Dermis microvascular lymphatic vessel endothelial cell (primary cell): ENCODE measurements at regions not wholly inside any gene's neighbourhood (a gene's known extent, or its start where the extent isn't known, plus 50 kb on each side); places are given as distances from the start of the nearest gene placed in this dataset.

Experiments
- DNase-seq, 2 donors: peaks; one replicate each; pipeline versions ENCODE4 v3.0.0 to v3.0.0-alpha.2; 2010; ENCODE audit warnings: low read depth in 2 of 2

DNA sequence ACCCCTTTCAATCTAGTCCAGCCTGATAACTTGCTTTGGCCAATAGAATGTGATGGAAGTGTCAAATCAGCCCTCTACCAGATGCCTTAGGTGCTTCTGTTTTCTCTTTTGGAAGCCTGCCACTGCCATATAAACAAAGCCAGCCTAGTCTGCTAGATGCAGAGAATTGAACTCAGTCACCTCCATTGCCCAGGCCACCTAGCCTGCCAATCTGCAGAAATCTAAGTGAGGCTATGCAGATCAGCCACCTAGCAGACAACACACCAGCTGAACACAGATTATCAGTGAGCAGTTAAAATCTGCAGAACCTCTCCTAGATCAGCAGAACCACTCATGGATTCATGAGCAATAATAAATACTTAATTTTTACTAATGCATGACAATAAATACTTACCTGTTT is 1108.2 kb downstream of the PCDH18 start:
- no peak for DNase-seq

DNA sequence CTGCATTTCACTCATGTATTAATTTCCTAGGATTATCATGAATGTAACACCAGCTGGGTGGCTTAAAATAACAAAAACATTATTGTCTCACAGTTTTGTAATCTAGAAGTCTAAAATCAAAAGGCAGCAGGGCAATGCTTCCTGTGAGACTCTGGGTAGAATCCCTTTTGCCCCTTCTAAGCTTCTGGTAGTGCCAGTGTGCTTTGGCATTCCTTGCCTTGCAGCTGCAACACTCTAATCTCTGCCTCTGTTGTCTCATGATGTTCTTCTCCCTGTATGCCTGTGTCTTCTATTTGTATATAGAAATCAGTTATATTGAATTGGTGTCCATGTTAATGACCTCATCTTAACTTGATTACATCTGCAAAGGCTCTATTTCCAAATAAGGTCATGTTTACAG is 1117.3 kb downstream of the PCDH18 start:
- DNase-seq = peak in 1 of 2 donors; percentile 54

DNA sequence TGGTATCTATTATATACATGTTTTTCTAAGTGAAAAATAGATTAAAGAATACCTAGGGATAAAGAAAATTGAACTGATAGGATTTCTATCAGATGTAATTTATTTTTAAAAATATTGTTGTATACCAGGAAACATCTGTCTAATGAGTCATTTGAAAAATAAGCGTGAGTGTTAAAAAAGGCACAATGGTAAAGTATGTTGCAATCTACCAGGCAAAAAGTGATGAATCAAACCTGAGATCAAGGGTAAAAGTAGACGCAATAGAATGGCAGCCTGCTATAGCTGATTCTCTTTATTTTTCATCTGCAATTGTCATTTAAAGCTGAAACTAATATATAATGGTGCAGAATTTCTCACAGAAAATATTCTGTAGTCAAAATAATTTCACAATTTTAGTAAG is 1119.6 kb downstream of the PCDH18 start:
- DNase-seq = peak; percentile 75 to 85

DNA sequence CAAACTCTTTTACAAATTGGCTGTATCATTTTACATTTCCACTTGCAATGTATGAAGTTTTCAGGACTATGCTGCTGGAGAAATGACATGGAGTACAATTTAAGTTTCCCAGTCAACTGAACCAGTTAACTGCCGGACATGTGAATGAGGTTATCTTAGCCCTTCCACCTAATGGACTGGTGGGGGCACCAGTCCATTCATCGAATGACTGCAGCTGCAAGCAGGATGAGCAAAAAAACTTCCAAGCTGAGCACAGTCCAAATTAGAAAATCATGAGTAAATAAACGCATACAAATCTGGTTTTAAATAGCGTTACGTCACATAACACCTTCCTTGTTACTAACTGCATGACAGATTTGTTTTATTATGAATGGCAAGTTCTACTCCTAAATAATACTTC is 1131.5 kb downstream of the PCDH18 start:
- DNase-seq = peak in 1 of 2 donors; percentile 29

DNA sequence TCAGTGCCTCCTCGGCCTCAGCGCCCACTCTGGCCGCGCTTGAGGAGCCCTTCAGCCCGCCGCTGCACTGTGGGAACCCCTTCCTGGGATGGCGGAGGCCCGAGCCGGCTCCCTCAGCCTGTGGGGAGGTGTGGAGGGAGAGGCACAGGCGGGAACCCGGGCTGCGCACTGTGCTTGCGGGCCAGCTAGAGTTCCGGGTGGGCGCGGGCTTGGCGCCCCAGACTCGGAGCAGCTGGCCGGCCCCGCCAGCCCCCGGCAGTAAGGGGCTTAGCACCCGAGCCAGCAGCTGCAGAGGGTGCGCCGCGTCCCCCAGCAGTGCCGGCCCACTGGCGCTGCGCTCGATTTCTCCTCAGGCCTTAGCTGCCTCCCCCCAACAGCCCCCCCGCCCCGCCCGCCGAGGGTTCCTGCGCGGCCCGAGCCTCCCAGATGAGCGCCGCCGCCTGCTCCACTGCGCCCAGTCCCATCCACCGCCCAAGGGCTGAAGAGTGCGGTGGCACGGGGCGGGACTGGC is 1137.0 kb downstream of the PCDH18 start:
- peak in 1 of 2 donors; percentile 15 for DNase-seq

DNA sequence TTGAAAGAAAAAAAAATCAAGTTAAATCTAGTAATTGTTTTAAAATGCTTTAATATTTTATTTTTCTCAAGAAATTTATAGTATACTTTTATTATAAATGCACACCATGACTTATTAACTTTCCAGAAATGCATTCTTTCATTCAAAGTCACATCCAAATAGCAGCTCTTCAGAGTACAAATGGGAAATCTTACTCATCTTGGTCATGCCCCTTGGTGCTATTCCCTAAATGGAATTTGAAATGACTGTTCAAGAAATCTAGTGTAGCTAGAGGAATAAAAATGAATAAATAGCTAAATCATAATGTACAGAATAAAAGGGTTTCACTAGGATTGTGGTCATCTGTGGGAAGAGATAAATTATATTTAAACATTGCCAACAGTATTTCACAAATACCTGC is 1139.7 kb downstream of the PCDH18 start:
- peak in 1 of 2 donors; percentile 47 for DNase-seq

DNA sequence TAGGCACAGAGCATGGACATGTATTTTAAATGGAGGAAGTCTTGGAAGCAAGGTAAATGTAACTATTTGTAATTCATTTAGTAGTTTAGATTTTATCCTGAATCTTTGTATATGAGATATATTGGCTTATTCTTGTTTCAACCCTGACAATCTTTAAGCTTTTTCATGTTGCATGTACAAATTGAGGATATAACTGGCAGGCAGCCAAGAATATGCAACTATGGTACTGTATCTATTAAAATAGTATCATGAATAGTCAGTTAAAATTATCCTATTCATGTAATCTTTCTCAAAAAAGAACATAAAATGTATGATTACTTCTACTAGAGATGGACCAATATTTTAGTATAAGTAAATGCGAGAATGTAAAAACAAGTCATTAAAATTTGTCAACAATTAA is 1141.5 kb downstream of the PCDH18 start:
- peak in 1 of 2 donors; percentile 20 for DNase-seq

DNA sequence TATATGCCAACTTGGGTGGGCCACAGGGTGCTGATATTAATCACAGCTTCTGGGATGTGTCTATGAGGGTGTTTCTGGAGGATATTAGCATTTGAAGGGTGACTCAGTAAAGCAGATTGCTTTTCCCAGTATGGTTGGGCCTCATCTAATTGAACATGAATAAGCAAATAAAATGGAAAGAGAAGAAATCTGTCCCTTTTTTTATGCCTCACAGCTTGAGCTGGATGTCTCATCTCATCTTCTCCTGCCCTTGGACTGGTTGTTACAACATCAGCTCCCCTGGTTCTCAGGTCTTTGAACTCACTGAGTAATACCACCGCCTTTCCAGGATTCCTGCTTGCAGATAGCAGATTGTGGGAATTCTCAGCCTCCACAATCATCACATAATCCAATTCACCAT is 1149.2 kb downstream of the PCDH18 start:
- no peak for DNase-seq

DNA sequence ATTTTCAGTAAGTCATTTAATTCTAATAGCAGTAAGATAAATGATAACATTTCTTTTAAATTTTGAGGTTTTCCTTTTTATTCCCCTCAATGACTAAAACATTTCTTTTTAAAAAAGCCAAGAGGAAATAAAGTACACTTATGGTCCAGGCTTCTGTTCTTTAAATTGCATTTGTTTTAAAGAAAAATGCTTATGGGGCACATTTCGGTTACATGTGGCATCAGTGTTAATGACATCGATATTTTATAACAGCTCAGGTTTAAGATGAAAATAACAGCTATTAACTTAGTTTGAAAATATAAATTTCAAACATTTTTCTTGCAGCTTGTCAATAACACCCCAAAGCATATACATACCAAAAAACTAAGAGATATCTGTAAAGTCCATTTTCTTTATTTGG is 1161.1 kb downstream of the PCDH18 start:
- no peak for DNase-seq

DNA sequence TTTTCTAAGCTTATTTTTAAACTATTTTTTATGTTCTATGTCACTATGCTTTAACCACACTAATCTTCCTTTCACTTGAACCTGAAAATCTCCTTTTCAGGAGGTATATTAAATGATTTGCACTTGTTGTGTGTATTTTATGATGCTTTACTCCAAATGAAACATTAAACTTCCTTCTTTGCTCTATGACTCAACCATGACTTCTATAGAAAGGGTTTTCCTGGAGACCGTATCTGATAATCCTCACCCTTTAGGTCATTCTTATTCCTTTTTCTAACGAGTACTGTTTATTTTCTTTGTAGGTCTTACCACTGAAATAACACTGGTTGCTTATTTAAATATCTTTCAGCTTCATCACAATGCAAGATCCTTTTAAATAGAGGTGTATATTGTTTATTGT is 1163.2 kb downstream of the PCDH18 start:
- DNase-seq = peak in 1 of 2 donors; percentile 89

DNA sequence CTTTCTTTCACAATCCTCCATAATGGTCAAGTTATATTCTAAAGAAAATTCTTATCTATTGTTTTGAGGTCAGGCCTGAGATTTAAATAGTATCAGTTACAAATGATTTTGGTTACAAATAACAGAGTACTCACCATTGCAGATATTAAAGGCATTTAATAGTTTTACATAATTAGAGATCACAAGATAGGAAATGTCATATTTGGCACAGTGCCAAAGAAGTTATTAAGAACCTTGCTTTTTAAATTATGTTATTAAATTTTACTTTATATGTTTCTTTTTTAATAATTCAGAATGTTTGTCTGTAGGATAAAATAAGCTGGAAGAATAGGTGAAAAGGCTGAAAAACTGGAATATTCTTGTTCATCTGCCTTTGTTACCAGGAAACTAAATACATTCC is 1174.7 kb downstream of the PCDH18 start:
- DNase-seq = no peak

DNA sequence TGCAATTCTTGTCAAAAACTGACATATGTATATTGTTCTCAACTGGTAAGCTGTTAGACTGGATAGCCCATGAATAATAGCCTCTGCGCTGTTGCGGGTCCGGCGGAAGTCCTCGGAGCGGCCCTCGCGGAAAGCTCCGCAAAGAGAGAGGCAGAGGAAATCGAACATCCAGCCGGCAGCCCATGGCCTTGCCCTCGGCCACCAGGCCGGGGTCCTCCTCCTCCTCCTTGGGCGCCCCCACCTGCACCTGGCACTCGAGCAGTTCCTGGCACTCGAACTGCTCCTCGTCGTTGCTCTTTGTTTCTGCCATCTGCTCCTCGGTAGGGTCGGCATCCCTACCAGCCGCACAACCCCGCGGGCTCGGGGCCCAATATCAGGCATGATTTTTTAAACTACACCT is 1176.3 kb downstream of the PCDH18 start:
- no peak for DNase-seq

DNA sequence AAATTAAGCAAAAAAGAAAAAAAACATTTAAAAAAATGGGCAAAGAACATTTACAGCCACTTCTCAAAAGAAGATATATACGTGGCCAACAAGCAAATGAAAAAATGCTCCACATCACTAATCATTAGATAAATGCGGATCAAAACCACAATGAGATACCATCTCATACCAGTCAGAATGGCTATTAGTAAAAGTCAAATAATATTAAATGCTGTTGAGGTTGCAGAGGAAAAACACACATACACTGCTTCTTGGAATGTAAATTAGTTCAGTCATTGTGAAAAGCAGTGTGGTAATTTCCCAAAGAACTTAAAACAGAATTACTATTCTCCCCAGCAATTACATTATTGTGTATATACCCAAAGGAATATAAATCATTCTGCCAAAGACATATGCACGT is 1189.0 kb downstream of the PCDH18 start:
- DNase-seq = no peak

DNA sequence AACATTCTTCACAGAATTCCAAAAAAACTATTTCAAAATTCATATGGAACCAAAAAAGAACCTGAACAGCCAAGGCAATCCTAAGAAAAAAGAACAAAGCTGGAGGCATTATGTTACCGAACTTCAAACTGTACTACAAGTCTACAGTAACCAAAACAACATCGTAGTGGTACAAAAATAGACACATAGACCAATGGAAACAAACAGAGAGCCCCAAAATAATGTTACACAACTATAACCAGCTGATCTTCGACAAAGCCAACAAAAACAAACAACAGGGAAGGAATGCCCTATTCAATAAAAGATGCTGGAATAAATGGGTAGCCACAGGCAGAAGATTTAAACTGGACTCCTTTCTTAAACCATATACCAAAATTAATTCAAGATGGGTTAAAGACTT is 1189.6 kb downstream of the PCDH18 start:
- DNase-seq = no peak

DNA sequence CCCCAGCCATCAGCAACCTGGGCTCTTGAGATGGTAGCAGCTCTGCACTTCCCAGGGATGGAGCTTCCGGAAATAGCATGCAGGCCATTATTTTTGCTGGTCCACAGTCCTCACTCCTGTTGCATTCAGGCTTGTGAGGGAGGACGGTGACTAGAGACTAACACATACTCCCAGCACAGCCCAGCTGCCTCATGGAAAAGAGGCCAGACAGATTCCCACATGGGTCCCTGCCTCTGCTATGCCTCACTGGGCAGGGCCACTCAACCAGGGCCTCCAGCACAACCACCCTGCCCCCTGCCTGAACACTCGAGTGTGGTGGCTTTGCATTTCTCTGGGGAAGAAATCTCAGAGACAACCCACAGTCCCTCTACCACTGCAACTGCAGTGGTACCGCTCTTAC is 1195.1 kb downstream of the PCDH18 start:
- no peak for DNase-seq

DNA sequence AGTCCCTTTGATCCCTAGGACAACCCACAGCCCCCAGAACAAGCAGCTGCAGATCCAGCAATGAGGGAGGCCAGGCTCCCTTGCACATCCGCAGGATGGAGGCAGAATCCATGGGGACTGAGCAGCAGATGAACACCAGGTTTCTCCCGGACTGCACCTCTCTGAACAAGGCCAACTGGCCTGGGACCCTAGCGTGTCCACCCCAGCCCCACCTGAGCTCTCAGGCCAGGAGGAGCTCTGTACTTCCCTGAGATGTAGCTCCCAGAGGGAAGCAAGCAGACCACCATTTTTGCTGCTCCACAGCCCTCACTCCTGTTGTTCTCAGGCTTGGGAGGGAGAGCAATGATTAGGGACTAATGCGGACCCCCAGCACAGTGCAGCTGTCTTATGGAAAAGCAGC is 1195.8 kb downstream of the PCDH18 start:
- DNase-seq = no peak

DNA sequence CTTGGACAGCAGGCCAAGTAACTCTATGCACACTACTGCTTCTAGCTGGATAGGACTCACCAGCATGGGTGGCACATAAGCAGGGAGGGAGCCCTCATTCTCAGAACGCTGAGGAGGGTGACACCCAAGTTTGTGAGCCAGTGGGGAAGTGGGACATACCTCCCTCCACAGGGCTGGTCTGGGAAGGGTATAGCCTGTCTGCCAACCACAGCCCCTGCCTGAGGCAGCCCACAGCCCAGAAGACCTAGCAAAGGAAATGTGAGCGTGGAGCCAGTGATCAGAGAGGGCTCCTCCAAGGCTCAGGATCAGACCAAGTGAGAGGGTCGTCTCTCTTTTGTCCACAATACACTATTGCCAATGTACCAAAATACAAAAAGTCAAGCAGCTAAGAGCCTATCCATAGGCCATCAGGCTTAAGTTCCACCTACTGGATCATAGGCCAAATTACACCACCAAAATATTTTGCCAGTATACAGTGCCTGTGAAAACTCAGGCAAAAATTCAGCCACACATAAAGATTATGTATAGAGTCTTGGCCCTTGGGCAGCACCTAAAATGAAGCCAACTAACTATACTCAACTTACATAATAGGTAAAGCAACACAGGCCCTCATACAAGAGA is 1203.1 kb downstream of the PCDH18 start:
- peak in 1 of 2 donors; percentile 5 for DNase-seq

DNA sequence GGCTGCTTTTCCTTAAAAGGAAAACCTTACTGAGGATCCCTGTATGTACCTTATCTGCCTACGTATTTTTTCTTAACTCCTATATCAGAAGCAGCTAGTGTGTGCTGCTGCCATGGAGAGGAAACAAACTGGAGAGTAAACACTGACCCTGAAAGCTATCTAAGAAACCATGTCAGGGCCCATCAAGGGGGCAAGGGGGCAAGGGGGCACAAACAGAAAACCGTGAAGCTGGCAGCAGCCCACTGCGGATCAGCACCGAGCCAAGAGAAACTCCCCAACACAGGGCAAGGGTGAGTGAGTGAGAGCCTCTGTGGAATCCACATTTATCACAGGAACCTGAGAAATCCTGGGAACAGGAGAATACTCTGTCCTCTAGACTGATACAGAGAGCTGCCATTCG is 1204.2 kb downstream of the PCDH18 start:
- DNase-seq = no peak

DNA sequence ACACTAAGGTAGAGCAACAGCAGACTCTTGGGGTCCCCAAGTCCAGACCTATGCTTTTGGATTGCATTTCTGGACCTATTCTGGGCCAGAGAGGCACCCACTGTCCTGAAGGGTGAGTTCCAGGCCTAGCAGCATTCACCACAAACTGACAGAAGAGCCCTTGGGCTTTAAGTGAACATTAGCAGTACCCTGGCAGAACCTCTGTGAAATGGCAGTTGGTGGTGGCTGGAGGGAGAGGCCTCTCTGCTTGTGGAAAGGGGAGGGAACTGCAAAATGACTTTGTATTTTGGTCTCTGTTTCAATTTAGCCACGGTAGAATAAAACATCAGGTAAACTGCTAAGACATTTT is 1211.9 kb downstream of the PCDH18 start:
- DNase-seq = no peak

DNA sequence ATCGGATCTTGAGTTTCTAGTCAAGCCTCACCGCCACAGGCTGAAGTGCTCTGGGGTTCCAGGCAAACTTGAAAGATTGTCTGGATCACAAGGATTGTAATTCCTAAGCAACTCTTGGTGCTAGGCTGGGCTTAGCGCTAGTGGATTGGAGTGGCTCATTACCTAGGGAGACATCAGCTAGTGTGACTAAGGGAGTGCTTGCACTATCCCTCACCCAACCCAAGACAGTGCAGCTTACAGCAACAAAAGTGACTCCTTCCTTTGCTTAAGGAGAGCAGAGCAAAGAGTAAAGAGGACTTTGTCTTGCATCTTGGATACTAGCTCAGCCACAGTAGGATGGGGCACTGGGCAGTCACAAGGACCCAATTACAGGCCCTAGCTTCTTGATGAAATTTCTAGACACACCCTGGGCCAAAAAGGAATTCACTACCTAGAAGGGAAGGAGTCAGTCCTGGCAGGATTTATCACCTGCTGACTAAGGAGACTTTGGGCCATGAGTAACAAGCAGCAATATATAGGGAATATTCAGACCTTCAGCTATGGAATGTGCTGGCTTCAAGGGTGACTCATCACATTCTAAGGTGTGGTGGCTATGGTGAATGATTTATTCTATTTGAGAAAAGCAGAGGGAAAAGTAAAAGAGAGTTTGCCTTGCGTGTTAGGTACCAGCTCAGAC is 1212.4 kb downstream of the PCDH18 start:
- DNase-seq = peak in 1 of 2 donors; percentile 22

DNA sequence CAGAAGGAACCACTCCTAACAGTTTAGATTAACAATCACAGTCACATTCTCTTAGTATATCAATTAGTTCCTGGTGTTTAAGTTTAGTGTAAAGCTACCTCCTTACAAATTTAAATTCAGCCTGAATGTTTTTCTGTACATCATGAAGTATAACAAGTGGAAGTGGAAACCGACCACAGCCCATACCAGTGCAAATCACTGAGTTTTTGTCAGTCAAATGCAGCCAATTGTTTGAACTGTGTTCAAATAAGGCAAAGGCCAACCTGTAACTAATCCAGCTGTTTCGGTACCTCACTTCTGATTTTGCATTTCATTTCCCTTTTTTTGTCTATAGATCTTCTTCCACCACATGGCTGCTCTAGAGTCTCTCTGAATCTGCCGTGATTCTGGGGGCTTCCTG is 1215.3 kb downstream of the PCDH18 start:
- DNase-seq = no peak

DNA sequence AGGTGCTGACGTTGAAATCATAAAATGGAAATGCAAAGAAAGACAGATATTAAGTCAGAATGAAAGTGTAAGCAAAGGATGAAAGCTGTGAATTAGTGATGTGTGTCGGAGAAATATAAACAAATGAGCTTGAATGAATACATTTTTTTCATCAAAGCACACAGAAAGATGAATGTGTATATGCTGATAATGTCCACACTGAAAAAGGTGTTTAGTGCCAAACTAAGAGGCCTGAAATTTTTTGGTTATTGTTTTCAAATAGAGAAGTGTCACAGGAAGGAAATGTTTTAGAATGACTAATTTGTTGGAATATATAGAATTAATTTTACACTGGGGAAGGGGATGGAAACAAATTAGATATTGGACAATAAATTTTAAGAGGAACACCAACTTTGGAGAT is 1217.6 kb downstream of the PCDH18 start:
- peak in 1 of 2 donors; percentile 37 for DNase-seq

DNA sequence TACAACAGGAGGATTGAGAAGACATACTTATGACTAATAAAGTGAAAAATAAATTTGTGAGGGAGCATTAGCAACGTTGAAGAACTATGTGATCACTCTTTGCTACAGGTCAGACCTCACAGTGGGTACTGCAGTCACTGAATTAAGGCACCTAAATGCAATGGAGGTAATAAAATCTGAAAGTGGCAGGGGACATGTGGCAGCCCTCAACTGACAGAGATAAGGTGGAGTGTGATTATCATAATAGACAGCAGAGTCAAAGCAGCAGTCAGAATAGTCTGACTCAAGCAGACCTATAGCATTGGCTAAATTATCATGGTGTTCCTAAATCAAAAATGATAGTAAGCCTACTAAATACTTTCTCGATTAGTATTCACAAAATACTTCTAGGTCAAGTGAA is 1220.5 kb downstream of the PCDH18 start:
- no peak for DNase-seq
